ENCODE measurements at regions not wholly inside any gene's neighbourhood (a gene's known extent, or its start where the extent isn't known, plus 50 kb on each side); places are given as distances from the start of the nearest gene placed in this dataset.
A peak's percentile ranks its signal among the peaks of the same experiment; 100 is the strongest.

- DNase-seq = no peak
Observed at GRCh38 chr5:54639621-54640020, 122.1 kb downstream of the SNX18 start.

GRCh38 chr5:54638106-54638505, 120.5 kb downstream of the SNX18 start:
- DNase-seq = no peak

- DNase-seq = no peak
Observed at GRCh38 chr5:54637654-54638053, 120.1 kb downstream of the SNX18 start.

GRCh38 chr5:54634089-54634488, 116.5 kb downstream of the SNX18 start:
- DNase-seq = no peak

GRCh38 chr5:54632131-54632701, 114.7 kb downstream of the SNX18 start:
- no peak for DNase-seq

- DNase-seq = peak; percentile 63
Observed at GRCh38 chr5:54630738-54631359, 113.3 kb downstream of the SNX18 start.

GRCh38 chr5:54629115-54629514, 111.6 kb downstream of the SNX18 start:
- no peak for DNase-seq

GRCh38 chr5:54628050-54628449, 110.5 kb downstream of the SNX18 start:
- no peak for DNase-seq

- DNase-seq = no peak
Observed at GRCh38 chr5:54626407-54626806, 108.8 kb downstream of the SNX18 start.

- DNase-seq = no peak
Observed at GRCh38 chr5:54624805-54625568, 107.4 kb downstream of the SNX18 start.

- no peak for DNase-seq
Observed at GRCh38 chr5:54621709-54622108, 104.2 kb downstream of the SNX18 start.

GRCh38 chr5:54621048-54621447, 103.5 kb downstream of the SNX18 start:
- DNase-seq = no peak

- DNase-seq = no peak
Observed at GRCh38 chr5:54620141-54620933, 102.8 kb downstream of the SNX18 start.

GRCh38 chr5:54619731-54620130, 102.2 kb downstream of the SNX18 start:
- DNase-seq = no peak

GRCh38 chr5:54616518-54617220, 99.1 kb downstream of the SNX18 start:
- no peak for DNase-seq

- DNase-seq = peak; percentile 37
Observed at GRCh38 chr5:54616031-54616430, 98.5 kb downstream of the SNX18 start.

GRCh38 chr5:54615381-54615780, 97.8 kb downstream of the SNX18 start:
- DNase-seq = no peak

- no peak for DNase-seq
Observed at GRCh38 chr5:54612711-54613110, 95.2 kb downstream of the SNX18 start.

GRCh38 chr5:54611290-54611951, 93.9 kb downstream of the SNX18 start:
- DNase-seq = no peak

GRCh38 chr5:54610197-54610944, 92.8 kb downstream of the SNX18 start:
- peak; percentile 37 for DNase-seq
